Esophagus muscularis mucosa (tissue), 4 donors: ENCODE measurements at regions not wholly inside any gene's neighbourhood (a gene's known extent, or its start where the extent isn't known, plus 50 kb on each side); places are given as distances from the start of the nearest gene placed in this dataset.

ENCODE experiments used
- DNase-seq: peaks from one replicate; pipeline ENCODE4 v3.0.0-alpha.2; 2017; ENCODE audit errors: extremely low spot score
- H3K27ac ChIP-seq, 4 donors: fragments of 200-600 bp; sonication (generic); replicated peaks in 1 of 4; 1 replicate in 3 of 4; 2 replicates in 1 of 4; pipeline ENCODE4 v1.5.1; 2016 to 2019; ENCODE audit warnings: mild to moderate bottlenecking in 1 of 4
- H3K27me3 ChIP-seq, 4 donors: fragments of 200-600 bp; sonication (generic); one replicate each; pipeline versions ENCODE4 v1.5.1 to v1.6.0; 2016 to 2019
- H3K36me3 ChIP-seq, 4 donors: fragments of 200-600 bp; sonication (generic); one replicate each; pipeline ENCODE4 v1.5.1; 2016 to 2019
- H3K4me1 ChIP-seq, 4 donors: fragments of 200-600 bp; sonication (generic); one replicate each; pipeline ENCODE4 v1.5.1; 2016 to 2019
- H3K4me3 ChIP-seq, 4 donors: fragments of 200-600 bp; sonication (generic); 1 replicate in 2 of 4; 2 replicates in 2 of 4; pipeline ENCODE4 v1.5.1; 2016 to 2019; ENCODE audit warnings: mild to moderate bottlenecking in 4 of 4, moderate library complexity in 1 of 4
- H3K9me3 ChIP-seq, 4 donors: fragments of 200-600 bp; sonication (generic); 1 replicate in 3 of 4; 2 replicates in 1 of 4; pipeline ENCODE4 v1.5.1; 2016 to 2019
- EP300 ChIP-seq: sonication (generic); formaldehyde crosslinking; IDR thresholded peaks from one replicate; pipeline ENCODE4 v1.6.1; 2017; ENCODE audit warnings: antibody characterized with exemption
- POLR2A ChIP-seq: fragments of 450-650 bp; IDR thresholded peaks from one replicate; pipeline ENCODE4 v1.6.1; 2017; ENCODE audit warnings: antibody characterized with exemption, moderate library complexity, mild to moderate bottlenecking, low read depth
- POLR2AphosphoS5 ChIP-seq, 2 donors: sonication (generic); formaldehyde crosslinking; IDR thresholded peaks; one replicate each; pipeline ENCODE4 v1.6.1; 2017; ENCODE audit warnings: antibody characterized with exemption in 2 of 2
- WGBS: methylation state at CpG from one replicate; pipeline ENCODE4 v1.1.5; 2018; 5-methylcytosine and 5-hydroxymethylcytosine counted together
- intact Hi-C: fragments of 100-400 bp; cut with DNase I; formaldehyde crosslinking; loops from one replicate; pipeline ENCODE4 v1.15.1; 2023
- TF ChIP-seq, protein P1 (sequence below), 3 experiments: fragments of 200-600 bp in 2 of 3; fragments of 450-650 bp in 1 of 3; sonication (generic) in 2 of 3; IDR thresholded peaks; one replicate each; pipeline ENCODE4 v1.5.1; 2017 to 2019; ENCODE audit warnings: antibody characterized with exemption in 3 of 3, mild to moderate bottlenecking in 2 of 3, moderate library complexity in 1 of 3

DNA sequence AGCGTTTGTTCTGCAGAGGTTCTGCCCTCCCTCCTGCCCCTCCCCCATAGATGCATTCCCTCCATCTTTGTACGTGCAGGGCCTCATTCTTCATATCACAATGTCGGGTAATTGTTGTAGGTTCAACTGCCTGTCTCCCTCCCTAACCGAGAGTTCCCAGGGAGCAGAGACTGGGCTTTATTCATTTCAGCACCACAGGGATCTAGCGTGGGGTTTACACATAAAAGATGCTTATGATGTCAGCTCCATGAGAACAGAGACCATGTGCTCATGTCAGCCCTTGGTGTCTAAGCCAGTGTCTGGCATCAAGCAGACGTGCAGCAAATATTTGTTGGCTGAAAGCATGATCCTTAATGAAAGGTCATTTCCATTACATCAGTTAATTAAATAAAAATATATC is 298.9 kb upstream of the TRIB2 start:
- Histone ChIP-seq H3K4me1 (peaks cover 0 to 12% (median 0%) of the 10 kb centered on the region in 4 donors), H3K4me3 (no peak overlapping the region), H3K36me3 (no peaks in the 10 kb centered on the region), H3K9me3 (no peaks in the 10 kb centered on the region), H3K27ac (no peak overlapping the region), H3K27me3 (no peaks in the 10 kb centered on the region)
- intact Hi-C loops = loop anchor here (5.0 to 10.0 kb wide), 2 partner anchors 300 to 517 kb away; partner anchors contain the start of gene TRIB2
- DNase-seq = no peak
- TF ChIP-seq EP300 (no peak), POLR2A (no peak)
- TF ChIP-seq, protein P1, sequence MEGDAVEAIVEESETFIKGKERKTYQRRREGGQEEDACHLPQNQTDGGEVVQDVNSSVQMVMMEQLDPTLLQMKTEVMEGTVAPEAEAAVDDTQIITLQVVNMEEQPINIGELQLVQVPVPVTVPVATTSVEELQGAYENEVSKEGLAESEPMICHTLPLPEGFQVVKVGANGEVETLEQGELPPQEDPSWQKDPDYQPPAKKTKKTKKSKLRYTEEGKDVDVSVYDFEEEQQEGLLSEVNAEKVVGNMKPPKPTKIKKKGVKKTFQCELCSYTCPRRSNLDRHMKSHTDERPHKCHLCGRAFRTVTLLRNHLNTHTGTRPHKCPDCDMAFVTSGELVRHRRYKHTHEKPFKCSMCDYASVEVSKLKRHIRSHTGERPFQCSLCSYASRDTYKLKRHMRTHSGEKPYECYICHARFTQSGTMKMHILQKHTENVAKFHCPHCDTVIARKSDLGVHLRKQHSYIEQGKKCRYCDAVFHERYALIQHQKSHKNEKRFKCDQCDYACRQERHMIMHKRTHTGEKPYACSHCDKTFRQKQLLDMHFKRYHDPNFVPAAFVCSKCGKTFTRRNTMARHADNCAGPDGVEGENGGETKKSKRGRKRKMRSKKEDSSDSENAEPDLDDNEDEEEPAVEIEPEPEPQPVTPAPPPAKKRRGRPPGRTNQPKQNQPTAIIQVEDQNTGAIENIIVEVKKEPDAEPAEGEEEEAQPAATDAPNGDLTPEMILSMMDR (IDR thresholded peaks at IDR 0.05) = no peak
- 81% methylated on average over 6 of the region's 6 CpGs for WGBS

DNA sequence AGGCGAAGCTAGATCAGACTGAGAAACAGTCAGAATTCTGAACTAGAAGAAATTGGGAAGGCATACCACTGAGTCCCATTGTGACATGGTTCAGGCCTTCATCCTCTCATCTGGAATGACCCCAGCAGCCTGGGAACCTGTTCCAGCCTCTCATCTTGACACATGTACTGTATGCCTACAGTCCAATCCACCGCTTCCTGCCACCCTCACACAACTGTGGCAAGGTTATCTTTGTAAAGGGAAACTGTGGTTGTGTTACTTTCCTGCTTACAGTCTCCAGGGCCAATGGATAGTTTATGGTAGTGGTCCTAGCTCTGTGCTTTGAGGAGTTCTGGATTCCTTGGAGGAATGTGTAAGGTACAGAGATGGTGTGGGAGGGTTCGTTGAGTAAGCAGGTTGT is 296.9 kb upstream of the TRIB2 start:
- TF ChIP-seq POLR2AphosphoS5 (IDR thresholded peaks at IDR 0.05) = no peak
- no peak for TF ChIP-seq POLR2A
- TF ChIP-seq EP300 = no peak
- TF ChIP-seq, protein P1 (IDR thresholded peaks at IDR 0.05) = no peak
- WGBS = 95% methylated on average over 3 of the region's 3 CpGs
- no peak overlapping the region for H3K27ac ChIP-seq
- intact Hi-C loops = loop anchor here (5.0 to 10.0 kb wide), 2 partner anchors 297 to 515 kb away; partner anchors contain the start of gene TRIB2
- H3K4me1 ChIP-seq = peaks cover 0 to 19% (median 2%) of the 10 kb centered on the region in 4 donors
- no peak overlapping the region for H3K4me3 ChIP-seq
- DNase-seq = no peak
- H3K9me3 ChIP-seq = no peaks in the 10 kb centered on the region
- no peaks in the 10 kb centered on the region for H3K36me3 ChIP-seq
- H3K27me3 ChIP-seq = no peaks in the 10 kb centered on the region

DNA sequence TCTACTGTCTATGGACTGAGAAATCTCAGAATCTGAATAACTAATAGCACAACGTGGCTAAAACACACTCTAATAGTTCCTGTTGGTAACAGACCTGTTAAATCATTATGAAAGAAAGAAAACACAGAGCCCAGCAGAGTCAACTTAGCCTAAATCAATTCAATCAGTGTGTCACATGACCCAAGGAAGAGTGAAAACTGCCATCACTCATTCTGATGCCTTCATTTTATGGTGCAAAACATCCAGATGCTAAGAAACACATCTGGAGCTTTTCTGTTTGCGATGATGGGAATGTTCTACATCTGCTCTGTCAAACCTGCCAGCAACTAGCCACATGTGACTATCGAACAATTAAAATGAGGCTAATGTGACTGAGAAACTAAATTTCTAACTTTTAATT is 295.7 kb upstream of the TRIB2 start:
- H3K4me3 ChIP-seq = no peak overlapping the region

DNA sequence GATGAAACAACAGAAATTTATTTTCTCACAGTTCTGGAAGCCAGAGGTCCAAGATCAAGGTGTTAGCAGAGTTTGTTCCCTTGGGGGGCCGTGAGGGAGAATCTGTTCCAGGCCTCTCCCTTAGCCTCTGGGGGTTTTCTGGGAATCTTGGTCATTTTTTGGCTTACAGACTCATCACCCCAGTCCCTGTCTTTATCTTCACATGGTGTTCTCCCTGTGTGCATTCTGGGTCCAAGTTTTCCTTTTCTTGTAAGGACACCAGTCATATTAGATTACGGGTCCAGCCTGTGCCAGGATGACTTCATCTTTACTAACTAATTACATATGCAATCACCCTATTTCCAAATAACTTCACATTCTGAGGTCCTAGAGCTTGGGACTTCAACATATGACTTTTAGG is 292.5 kb upstream of the TRIB2 start:
- no peak overlapping the region for H3K4me3 ChIP-seq
- no peak for TF ChIP-seq POLR2AphosphoS5 (IDR thresholded peaks at IDR 0.05)
- TF ChIP-seq, protein P1 (IDR thresholded peaks at IDR 0.05) = no peak
- TF ChIP-seq POLR2A = no peak
- TF ChIP-seq EP300 = no peak
- H3K4me1 ChIP-seq = peaks cover 0 to 28% (median 18%) of the 10 kb centered on the region in 4 donors
- no peaks in the 10 kb centered on the region for H3K9me3 ChIP-seq
- H3K27ac ChIP-seq = no peak overlapping the region
- intact Hi-C loops = no loop called here
- WGBS = 88% methylated on average over 2 of the region's 2 CpGs
- no peaks in the 10 kb centered on the region for H3K27me3 ChIP-seq
- H3K36me3 ChIP-seq = no peaks in the 10 kb centered on the region
- DNase-seq = no peak

More for the DNA sequence above, 295.7 kb upstream of the TRIB2 start:
- Histone ChIP-seq H3K27me3 (no peaks in the 10 kb centered on the region), H3K9me3 (no peaks in the 10 kb centered on the region), H3K36me3 (no peaks in the 10 kb centered on the region), H3K4me1 (peaks cover 0 to 21% (median 5%) of the 10 kb centered on the region in 4 donors), H3K27ac (no peak overlapping the region)
- WGBS = 58% methylated on average over 3 of the region's 3 CpGs
- no peak for DNase-seq
- intact Hi-C loops = no loop called here
- TF ChIP-seq, protein P1 (IDR thresholded peaks at IDR 0.05) = no peak

DNA sequence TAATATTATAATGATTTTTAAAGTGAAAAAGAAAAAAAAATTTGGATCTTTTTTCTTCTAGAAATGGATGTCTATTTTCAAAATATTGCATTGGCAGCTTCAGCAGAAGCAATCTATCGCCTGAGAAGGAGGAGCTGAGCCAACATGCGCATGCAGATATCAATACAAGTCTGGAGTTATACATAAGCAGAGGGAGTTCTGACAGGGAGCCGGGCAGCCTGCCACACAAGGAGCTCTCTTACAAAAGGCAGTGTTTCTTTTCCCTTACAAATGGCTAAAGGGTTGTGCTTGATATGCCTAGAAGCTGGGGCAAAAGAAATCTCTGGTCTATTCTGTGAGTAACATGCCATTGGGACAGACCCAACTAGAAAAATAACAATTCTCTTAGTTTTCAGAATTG is 291.9 kb upstream of the TRIB2 start:
- H3K4me1 ChIP-seq = peaks cover 0 to 34% (median 24%) of the 10 kb centered on the region in 4 donors
- 31% methylated on average over 3 of the region's 3 CpGs for WGBS
- DNase-seq = no peak
- intact Hi-C loops = no loop called here
- no peaks in the 10 kb centered on the region for H3K27me3 ChIP-seq
- H3K9me3 ChIP-seq = no peaks in the 10 kb centered on the region
- TF ChIP-seq, protein P1 (IDR thresholded peaks at IDR 0.05) = no peak
- TF ChIP-seq POLR2A (no peak), POLR2AphosphoS5 (IDR thresholded peaks at IDR 0.05) (no peak), EP300 (no peak)
- no peaks in the 10 kb centered on the region for H3K36me3 ChIP-seq
- no peak overlapping the region for H3K27ac ChIP-seq
- H3K4me3 ChIP-seq = no peak overlapping the region
